Nephron (organoid): ENCODE measurements at regions not wholly inside any gene's neighbourhood (a gene's known extent, or its start where the extent isn't known, plus 50 kb on each side); places are given as distances from the start of the nearest gene placed in this dataset.

Experiments used
- H3K27ac Mint-ChIP-seq, 3 experiments: 2 replicates each; pipeline ENCODE4 v1.8.0; 2020; ENCODE audit warnings: mixed read lengths in 3 of 3, mild to moderate bottlenecking in 2 of 3, moderate library complexity in 1 of 3
- H3K27me3 Mint-ChIP-seq: 2 replicates; pipeline ENCODE4 v1.8.0; 2021; ENCODE audit warnings: low read depth, mild to moderate bottlenecking, moderate library complexity, mixed read lengths
- H3K36me3 Mint-ChIP-seq: 2 replicates; pipeline ENCODE4 v1.8.0; 2020; ENCODE audit warnings: low read depth, mixed read lengths
- H3K4me1 Mint-ChIP-seq: 2 replicates; pipeline ENCODE4 v1.8.0; 2020; ENCODE audit warnings: mixed read lengths
- H3K4me3 Mint-ChIP-seq, 3 experiments: 2 replicates each; pipeline ENCODE4 v1.8.0; 2020; ENCODE audit warnings: mild to moderate bottlenecking in 3 of 3, mixed read lengths in 3 of 3, moderate library complexity in 2 of 3
- H3K9me3 Mint-ChIP-seq: 2 replicates; pipeline ENCODE4 v1.8.0; 2020; ENCODE audit warnings: mixed read lengths
- TF ChIP-seq, protein P1 (sequence below), 3 experiments: fragments of 200-600 bp; sonication (generic); IDR thresholded peaks; one replicate each; pipeline ENCODE4 v1.5.0; 2021; ENCODE audit warnings: antibody characterized with exemption in 3 of 3; ENCODE audit not compliant: unreplicated experiment in 3 of 3

DNA sequence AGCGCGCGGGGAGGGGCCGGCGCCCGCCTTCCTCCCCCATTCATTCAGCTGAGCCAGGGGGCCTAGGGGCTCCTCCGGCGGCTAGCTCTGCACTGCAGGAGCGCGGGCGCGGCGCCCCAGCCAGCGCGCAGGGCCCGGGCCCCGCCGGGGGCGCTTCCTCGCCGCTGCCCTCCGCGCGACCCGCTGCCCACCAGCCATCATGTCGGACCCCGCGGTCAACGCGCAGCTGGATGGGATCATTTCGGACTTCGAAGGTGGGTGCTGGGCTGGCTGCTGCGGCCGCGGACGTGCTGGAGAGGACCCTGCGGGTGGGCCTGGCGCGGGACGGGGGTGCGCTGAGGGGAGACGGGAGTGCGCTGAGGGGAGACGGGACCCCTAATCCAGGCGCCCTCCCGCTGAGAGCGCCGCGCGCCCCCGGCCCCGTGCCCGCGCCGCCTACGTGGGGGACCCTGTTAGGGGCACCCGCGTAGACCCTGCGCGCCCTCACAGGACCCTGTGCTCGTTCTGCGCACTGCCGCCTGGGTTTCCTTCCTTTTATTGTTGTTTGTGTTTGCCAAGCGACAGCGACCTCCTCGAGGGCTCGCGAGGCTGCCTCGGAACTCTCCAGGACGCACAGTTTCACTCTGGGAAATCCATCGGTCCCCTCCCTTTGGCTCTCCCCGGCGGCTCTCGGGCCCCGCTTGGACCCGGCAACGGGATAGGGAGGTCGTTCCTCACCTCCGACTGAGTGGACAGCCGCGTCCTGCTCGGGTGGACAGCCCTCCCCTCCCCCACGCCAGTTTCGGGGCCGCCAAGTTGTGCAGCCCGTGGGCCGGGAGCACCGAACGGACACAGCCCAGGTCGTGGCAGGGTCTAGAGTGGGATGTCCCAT is 232.8 kb downstream of the SEC14L1 start:
- Mint-ChIP-seq H3K9me3 (no peaks in the 10 kb centered on the region), H3K4me1 (peaks cover 71% of the 10 kb centered on the region), H3K27ac (peak overlapping the region; percentile 92 to 99 (median 95)), H3K27me3 (no peaks in the 10 kb centered on the region), H3K36me3 (no peaks in the 10 kb centered on the region), H3K4me3 (peak overlapping the region; percentile 95 to 100 (median 100))
- TF ChIP-seq, protein P1, sequence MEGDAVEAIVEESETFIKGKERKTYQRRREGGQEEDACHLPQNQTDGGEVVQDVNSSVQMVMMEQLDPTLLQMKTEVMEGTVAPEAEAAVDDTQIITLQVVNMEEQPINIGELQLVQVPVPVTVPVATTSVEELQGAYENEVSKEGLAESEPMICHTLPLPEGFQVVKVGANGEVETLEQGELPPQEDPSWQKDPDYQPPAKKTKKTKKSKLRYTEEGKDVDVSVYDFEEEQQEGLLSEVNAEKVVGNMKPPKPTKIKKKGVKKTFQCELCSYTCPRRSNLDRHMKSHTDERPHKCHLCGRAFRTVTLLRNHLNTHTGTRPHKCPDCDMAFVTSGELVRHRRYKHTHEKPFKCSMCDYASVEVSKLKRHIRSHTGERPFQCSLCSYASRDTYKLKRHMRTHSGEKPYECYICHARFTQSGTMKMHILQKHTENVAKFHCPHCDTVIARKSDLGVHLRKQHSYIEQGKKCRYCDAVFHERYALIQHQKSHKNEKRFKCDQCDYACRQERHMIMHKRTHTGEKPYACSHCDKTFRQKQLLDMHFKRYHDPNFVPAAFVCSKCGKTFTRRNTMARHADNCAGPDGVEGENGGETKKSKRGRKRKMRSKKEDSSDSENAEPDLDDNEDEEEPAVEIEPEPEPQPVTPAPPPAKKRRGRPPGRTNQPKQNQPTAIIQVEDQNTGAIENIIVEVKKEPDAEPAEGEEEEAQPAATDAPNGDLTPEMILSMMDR (IDR thresholded peaks at IDR 0.05; ENCODE audit: unreplicated experiment in 3 of 3), result no peak

DNA sequence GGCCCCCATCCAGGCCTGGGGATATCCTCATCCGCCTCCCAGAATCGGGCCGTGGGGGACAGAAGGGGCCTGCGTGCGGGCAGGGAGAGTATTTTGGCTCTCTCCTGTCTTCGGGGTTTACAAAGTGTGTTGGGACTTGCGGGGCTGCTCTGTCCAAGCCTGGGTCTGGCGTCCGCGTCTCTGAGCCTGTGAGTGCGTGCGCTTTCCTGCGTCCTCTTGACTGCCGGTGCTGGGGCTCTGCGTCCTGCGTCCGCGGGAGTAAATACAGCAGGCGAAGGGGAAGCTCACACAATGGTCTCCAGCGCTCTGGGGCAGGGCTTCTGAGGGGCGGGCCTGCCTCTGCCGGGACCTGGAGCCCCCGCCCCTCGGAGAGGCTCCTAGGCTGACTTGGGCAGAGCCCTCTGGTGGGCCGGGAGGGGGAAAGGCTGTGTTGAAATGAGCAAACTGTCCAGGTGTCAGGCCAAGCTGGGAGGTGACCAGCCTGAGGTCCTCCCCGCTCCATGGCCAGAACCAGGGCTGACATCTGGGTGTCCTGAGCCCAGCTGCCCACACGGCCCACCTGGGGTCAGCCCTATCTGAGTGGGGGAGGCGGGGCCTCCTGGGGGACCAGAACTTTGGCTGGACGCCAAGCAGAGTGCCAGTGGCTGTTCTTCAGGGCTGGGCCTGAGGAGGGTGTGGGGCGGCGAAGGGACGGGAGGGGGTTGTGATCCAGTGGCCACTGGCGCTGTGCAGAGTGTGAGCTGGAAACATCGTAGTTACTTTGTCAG is 233.6 kb downstream of the SEC14L1 start:
- H3K4me1 Mint-ChIP-seq, result peaks cover 74% of the 10 kb centered on the region
- no peaks in the 10 kb centered on the region for H3K27me3 Mint-ChIP-seq
- no peaks in the 10 kb centered on the region for H3K9me3 Mint-ChIP-seq
- peak overlapping the region; percentile 92 to 99 (median 95) for H3K27ac Mint-ChIP-seq
- no peaks in the 10 kb centered on the region for H3K36me3 Mint-ChIP-seq
- peak overlapping the region; percentile 95 to 100 (median 100) for H3K4me3 Mint-ChIP-seq
- TF ChIP-seq, protein P1 (IDR thresholded peaks at IDR 0.05; ENCODE audit: unreplicated experiment in 3 of 3), result peak; percentile 36 to 48 (median 39)

- Mint-ChIP-seq H3K4me3 (peak overlapping the region; percentile 95 to 100 (median 100)), H3K4me1 (peaks cover 76% of the 10 kb centered on the region), H3K9me3 (no peaks in the 10 kb centered on the region), H3K36me3 (no peaks in the 10 kb centered on the region), H3K27me3 (no peaks in the 10 kb centered on the region), H3K27ac (peak overlapping the region; percentile 92 to 99 (median 95))
- TF ChIP-seq, protein P1 (IDR thresholded peaks at IDR 0.05; ENCODE audit: unreplicated experiment in 3 of 3), result no peak
Observed at GRCh38 chr17:77375108-77375916, 234.5 kb downstream of the SEC14L1 start.

- H3K27ac Mint-ChIP-seq, result peak overlapping the region; percentile 92 to 99 (median 95)
- TF ChIP-seq, protein P1 (IDR thresholded peaks at IDR 0.05; ENCODE audit: unreplicated experiment in 3 of 3), result no peak
- no peaks in the 10 kb centered on the region for H3K27me3 Mint-ChIP-seq
- H3K4me1 Mint-ChIP-seq, result peaks cover 76% of the 10 kb centered on the region
- no peaks in the 10 kb centered on the region for H3K36me3 Mint-ChIP-seq
- H3K4me3 Mint-ChIP-seq, result peak overlapping the region; percentile 95 to 100 (median 100)
- H3K9me3 Mint-ChIP-seq, result no peaks in the 10 kb centered on the region
Observed at GRCh38 chr17:77375917-77376651, 235.3 kb downstream of the SEC14L1 start.
